ENCODE measurements at regions not wholly inside any gene's neighbourhood (a gene's known extent, or its start where the extent isn't known, plus 50 kb on each side); places are given as distances from the start of the nearest gene placed in this dataset.

DNA sequence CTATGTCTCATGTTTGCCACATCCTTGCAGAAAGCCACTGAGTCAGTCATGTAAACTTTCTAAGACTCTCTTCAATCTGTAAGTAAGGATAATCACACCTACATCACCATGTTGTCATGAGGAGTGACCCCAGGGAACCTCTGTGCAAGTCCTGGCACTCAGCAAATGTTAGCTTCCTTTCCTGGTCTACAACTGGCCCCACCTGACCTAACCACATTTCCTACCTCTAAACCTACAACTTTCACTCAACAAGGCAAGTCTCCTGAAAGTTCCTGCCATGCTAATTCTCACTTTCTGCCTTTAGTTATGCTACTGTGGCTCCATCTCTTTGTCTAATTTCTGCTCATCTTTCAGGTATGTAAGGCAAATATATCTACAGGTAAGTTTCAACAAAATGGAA is 72.3 kb upstream of the SEM1 start:
- no peak for TF ChIP-seq GATA2 (IDR thresholded peaks at IDR 0.05; ENCODE audit: low read depth, low read length)
- no peak for TF ChIP-seq GATA3 (IDR thresholded peaks at IDR 0.05; ENCODE audit: low read depth, low read length)
